GM18873 (cell line): ENCODE measurements at regions not wholly inside any gene's neighbourhood (a gene's known extent, or its start where the extent isn't known, plus 50 kb on each side); places are given as distances from the start of the nearest gene placed in this dataset.

Experiments
- ATAC-seq: cut with Tn5 transposase; IDR thresholded peaks from one replicate; pipeline ENCODE4 v1.9.1; 2021; ENCODE audit warnings: mild to moderate bottlenecking, moderate library complexity, moderate number of reproducible peaks; ENCODE audit not compliant: unreplicated experiment, low FRiP score

GRCh38 chr13:34469196-34469986 is 472.7 kb upstream of the NBEA start:
- no peak for ATAC-seq

- no peak for ATAC-seq
Observed at GRCh38 chr13:34474187-34474868, 467.7 kb upstream of the NBEA start.

GRCh38 chr13:34478376-34478775 is 463.7 kb upstream of the NBEA start:
- no peak for ATAC-seq

- no peak for ATAC-seq
Observed at GRCh38 chr13:34502011-34502410, 440.1 kb upstream of the NBEA start.

GRCh38 chr13:34502621-34503020 is 439.4 kb upstream of the NBEA start:
- ATAC-seq, result no peak

- ATAC-seq, result no peak
Observed at GRCh38 chr13:34506796-34507195, 435.3 kb upstream of the NBEA start.

GRCh38 chr13:34507630-34508029 is 434.4 kb upstream of the NBEA start:
- ATAC-seq, result no peak

GRCh38 chr13:34512817-34513216 is 429.3 kb upstream of the NBEA start:
- no peak for ATAC-seq

- ATAC-seq, result no peak
Observed at GRCh38 chr13:34513526-34513925, 428.5 kb upstream of the NBEA start.

GRCh38 chr13:34515201-34515600 is 426.9 kb upstream of the NBEA start:
- no peak for ATAC-seq

- ATAC-seq, result no peak
Observed at GRCh38 chr13:34521171-34521570, 420.9 kb upstream of the NBEA start.

- no peak for ATAC-seq
Observed at GRCh38 chr13:34522808-34523207, 419.3 kb upstream of the NBEA start.

GRCh38 chr13:34523406-34523805 is 418.7 kb upstream of the NBEA start:
- ATAC-seq, result no peak

GRCh38 chr13:34533941-34534340 is 408.1 kb upstream of the NBEA start:
- ATAC-seq, result no peak

- ATAC-seq, result no peak
Observed at GRCh38 chr13:34542321-34542720, 399.7 kb upstream of the NBEA start.

GRCh38 chr13:34543836-34544235 is 398.2 kb upstream of the NBEA start:
- ATAC-seq, result no peak

GRCh38 chr13:34545461-34545860 is 396.6 kb upstream of the NBEA start:
- no peak for ATAC-seq

GRCh38 chr13:34546344-34547250 is 395.5 kb upstream of the NBEA start:
- ATAC-seq, result no peak

GRCh38 chr13:34547929-34548328 is 394.1 kb upstream of the NBEA start:
- ATAC-seq, result no peak

- ATAC-seq, result no peak
Observed at GRCh38 chr13:34553376-34553775, 388.7 kb upstream of the NBEA start.

- ATAC-seq, result no peak
Observed at GRCh38 chr13:34555988-34556387, 386.1 kb upstream of the NBEA start.
